GM18870 (cell line): ENCODE measurements at regions not wholly inside any gene's neighbourhood (a gene's known extent, or its start where the extent isn't known, plus 50 kb on each side); places are given as distances from the start of the nearest gene placed in this dataset.

Source experiments
- ATAC-seq: cut with Tn5 transposase; IDR thresholded peaks from one replicate; pipeline ENCODE4 v1.9.1; 2021; ENCODE audit warnings: moderate library complexity; ENCODE audit not compliant: unreplicated experiment

DNA sequence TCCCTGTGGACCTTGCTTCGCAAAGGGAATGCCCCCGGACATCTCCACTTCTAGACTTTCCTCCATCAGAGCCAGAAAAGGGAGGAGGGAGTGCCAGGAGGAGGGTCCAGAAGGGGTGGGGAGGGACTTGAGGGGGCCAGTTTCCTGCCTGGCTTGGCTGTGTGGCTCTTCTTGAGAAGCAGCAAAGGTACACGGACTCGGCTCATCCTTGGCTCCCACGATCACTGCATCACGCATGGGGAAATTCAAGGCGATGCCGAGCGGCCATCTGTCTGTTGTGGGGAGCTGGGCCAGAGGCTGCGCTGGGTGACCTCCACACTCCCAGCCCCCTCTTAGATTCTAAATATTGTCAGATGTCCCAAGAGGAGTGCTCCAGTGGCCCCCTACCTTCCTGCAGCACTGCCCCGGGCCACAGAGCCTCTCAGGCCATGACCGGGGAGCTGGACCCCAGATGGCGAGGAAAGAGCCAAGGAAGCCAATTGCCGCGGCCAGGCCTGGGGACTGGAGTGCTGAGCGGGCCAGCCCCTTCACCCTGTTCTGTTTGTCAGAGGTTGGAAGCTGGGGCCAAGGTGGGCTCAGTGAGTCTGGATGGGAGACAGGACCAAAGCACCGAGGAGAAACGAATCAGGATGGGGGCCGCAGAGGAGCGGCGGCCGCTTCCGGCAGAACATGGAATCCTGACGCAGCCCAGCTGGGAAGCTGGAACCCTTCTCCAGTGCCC, 104.5 kb downstream of the RBFOX3 start:
- ATAC-seq = no peak

- no peak for ATAC-seq
These were observed 105.7 kb downstream of the RBFOX3 start for GRCh38 chr17:79505199-79505598.

DNA sequence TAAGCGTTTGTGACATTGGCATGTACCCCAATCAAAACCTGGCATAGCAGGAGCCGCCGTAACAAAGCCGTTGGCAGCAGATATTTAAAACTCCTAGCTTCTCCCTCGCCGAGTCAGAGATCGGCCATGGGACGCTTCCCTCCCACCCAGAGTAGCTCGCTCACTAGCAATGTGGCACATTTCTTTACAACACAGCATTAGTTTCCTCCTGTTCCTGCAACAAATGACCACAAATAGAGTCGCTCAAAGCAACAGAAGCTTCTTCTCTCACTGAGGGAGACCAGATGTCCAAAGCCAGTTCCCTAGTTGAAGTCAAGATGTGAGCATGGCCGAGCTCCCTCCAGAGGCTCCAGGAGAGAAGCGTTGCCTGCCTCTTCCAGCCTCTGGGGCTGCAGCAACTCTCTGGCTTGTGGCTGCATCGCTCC, 106.7 kb downstream of the RBFOX3 start:
- no peak for ATAC-seq

GRCh38 chr17:79503126-79503839, 107.6 kb downstream of the RBFOX3 start:
- no peak for ATAC-seq

DNA sequence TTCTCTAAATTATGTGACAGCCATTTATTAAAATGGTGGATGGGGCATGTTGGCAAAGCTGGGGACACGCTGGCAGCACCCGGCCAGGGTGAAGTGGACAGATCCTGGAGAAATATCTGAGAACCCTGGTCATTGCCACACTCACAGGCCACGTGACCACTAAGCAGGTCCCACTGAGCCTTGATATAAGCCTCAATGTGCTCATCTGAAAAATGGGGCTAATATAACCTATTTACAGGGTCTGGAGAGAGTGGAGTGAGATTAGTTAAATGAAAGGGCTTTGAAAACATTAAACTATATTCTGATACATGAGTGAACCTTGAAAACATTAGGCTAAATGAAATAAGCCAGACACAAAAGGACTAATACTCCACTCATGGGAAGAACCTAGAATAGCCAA, 108.9 kb downstream of the RBFOX3 start:
- no peak for ATAC-seq

GRCh38 chr17:79500745-79501618, 109.9 kb downstream of the RBFOX3 start:
- ATAC-seq = no peak

DNA sequence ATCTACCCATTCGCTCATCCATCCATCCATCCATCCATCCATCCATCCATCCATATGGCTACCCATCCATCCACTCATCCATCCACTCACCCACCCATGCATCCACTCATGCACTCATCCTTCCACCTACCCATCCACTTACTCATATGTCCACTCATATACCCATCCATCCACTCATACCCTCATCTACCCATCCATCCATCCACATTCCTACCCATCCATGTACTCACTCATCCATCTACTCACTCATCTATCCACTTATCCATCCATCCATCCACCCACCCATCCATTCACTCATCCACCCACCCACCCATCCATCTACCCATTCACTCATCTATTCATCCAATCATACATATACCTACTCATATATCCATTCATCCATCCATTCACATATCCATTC, 112.0 kb downstream of the RBFOX3 start:
- ATAC-seq = no peak

- ATAC-seq = no peak
These were observed 113.0 kb downstream of the RBFOX3 start for GRCh38 chr17:79497777-79498348.

DNA sequence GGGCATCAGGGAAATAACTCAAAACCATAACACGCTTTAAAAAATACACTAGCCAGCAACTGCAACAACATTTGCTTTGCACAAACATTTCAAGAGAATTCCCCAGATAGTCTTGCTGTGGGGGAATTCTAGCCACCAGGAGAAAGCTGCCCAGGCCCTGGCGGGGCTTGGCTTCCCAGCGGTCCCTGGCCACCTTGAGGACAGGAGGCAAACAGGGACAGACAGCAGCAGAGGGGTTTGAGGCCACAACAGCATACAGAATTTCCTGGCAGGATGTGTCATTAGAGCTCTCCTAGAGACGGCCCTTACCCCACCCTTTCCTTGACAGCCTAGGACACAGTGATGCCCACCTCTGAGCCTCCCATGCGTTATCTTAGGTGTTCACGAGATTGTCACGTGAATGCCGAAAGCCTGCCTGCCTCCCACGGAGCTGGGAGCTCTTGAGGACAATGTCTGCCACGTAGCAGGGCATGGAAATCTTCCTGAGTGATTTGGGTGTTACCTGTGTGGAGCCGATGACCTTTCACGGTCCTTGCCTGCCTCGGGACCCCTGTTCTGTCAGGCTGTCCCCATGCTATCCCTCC, 114.3 kb downstream of the RBFOX3 start:
- no peak for ATAC-seq

GRCh38 chr17:79495665-79496064, 115.2 kb downstream of the RBFOX3 start:
- ATAC-seq = no peak

DNA sequence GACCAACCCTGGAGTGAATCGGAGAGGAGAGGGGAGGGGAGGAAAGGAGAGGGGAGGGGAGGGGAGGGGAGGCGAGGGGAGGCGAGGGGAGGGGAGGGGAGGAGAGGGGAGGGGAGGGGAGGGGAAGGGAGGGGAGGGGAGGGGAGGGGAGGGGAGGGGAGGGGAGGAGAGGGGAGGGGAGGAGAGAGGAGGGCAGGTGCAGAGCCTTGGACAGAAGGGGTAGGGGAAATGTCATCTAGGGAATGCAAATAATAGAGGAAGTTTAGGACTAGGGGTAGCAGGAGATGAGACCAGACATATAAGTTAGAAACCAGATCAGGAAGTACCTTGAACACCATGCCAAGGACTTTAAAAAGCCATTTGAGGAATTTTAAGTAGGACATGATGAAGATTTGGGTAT, 119.8 kb downstream of the RBFOX3 start:
- no peak for ATAC-seq

GRCh38 chr17:79490530-79490929, 120.3 kb downstream of the RBFOX3 start:
- ATAC-seq = no peak

GRCh38 chr17:79487149-79487548, 123.7 kb downstream of the RBFOX3 start:
- ATAC-seq = no peak

GRCh38 chr17:79485991-79486390, 124.9 kb downstream of the RBFOX3 start:
- no peak for ATAC-seq

GRCh38 chr17:79485419-79485985, 125.3 kb downstream of the RBFOX3 start:
- ATAC-seq = no peak

DNA sequence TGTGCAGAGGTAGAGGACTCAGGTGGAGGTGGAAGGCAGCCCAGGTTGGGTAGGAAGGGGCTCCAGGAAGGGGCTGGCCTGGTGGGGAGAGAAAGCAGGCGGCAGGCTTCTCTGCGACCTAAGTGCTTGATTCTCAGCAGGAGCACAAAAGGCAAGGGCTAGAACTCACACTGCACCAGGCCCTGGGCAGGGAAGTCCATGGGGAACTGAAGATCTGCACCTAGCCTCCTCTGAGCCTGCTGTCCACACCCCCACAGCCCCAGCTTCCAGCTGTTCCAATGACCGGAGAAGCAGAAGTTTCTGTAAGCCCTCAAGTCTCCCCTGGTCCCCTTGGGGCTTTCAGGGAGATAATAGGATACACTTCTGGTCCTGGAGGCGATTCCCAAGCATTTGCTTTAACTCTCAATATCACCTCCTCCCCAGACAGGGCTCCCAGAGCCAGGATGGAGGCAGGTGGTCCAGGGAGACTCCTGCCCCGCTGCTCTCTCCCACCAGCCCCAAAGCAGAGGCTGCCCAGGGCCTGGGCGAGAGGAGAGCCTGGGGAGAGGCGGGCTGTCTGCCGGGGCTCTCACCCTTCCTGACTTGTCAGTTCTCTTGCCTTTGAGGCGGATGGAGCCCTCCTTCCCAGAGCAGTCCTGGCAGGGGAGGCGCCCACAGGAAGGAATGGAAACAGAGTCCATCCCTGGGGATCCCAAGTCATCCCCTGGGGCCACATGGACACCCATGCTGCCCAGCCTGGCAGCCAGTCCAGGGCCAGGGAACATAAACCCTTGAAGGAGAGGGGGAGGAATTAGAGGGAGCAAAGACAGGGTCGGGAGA, 126.0 kb downstream of the RBFOX3 start:
- no peak for ATAC-seq

DNA sequence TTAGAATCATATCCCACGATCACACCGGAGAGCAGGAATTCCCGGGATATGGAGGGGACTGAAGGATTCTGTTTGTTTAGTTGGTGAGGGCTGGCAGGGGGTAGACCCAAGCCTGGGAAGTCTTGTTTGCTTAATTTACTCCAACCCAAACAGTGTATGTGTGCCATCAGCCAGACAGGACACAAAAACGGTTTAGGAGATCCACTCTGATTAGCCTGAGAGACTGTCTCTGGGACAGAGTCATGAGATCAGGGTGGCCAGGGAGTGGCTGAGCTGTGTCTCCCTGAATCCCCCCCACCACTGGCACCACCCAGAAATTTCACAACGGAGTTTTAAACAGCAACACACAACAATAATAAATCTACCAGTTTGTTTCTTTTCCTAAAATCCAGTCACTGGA, 127.0 kb downstream of the RBFOX3 start:
- no peak for ATAC-seq

GRCh38 chr17:79482727-79483521, 127.9 kb downstream of the RBFOX3 start:
- no peak for ATAC-seq

- no peak for ATAC-seq
These were observed 131.0 kb downstream of the RBFOX3 start for GRCh38 chr17:79479876-79480275.
